H1 (cell line): ENCODE measurements at regions not wholly inside any gene's neighbourhood (a gene's known extent, or its start where the extent isn't known, plus 50 kb on each side); places are given as distances from the start of the nearest gene placed in this dataset.

ENCODE experiments used
- CTCF ChIA-PET: fragments of 300-600 bp; sonication (Branson Sonifier 250); formaldehyde crosslinking; loops from one replicate; lab custom pipeline; 2021; ENCODE audit not compliant: partially characterized antibody; lab: Charles Lee
- POLR2A ChIA-PET: fragments of 300-600 bp; sonication (Branson Sonifier 250); formaldehyde crosslinking; loops from one replicate; lab custom pipeline; 2021; ENCODE audit warnings: inconsistent platforms; ENCODE audit not compliant: partially characterized antibody; lab: Charles Lee
- DNase-seq, 2 experiments: peaks; one replicate each; pipeline versions ENCODE4 v3.0.0 to v3.0.0-alpha.2; 2010 to 2022; ENCODE audit warnings: low spot score in 2 of 2, low read depth in 1 of 2, mixed read lengths in 1 of 2
- FAIRE-seq: peaks from 2 replicates; lab custom pipeline; 2011; peaks lifted over from hg19 to GRCh38; lab: Jason Lieb, UNC
- H2AFZ ChIP-seq: 2 replicates; pipeline ENCODE4 v1.8.1; 2012; ENCODE audit warnings: low read length, inconsistent platforms
- H2AK5ac ChIP-seq: 2 replicates; pipeline ENCODE4 v1.6.1; 2013; ENCODE audit warnings: low read depth, low read length
- H2BK120ac ChIP-seq: replicated peaks from 2 replicates; pipeline ENCODE3; 2013; ENCODE audit warnings: low read depth, low read length, inconsistent platforms
- H2BK12ac ChIP-seq: 2 replicates; pipeline ENCODE4 v1.6.1; 2013; ENCODE audit warnings: low read depth, low read length
- H2BK15ac ChIP-seq: 2 replicates; pipeline ENCODE4 v1.6.1; 2013; ENCODE audit warnings: low read length
- H2BK20ac ChIP-seq: 2 replicates; pipeline ENCODE4 v1.6.1; 2013; ENCODE audit warnings: low read length
- H2BK5ac ChIP-seq: 2 replicates; pipeline ENCODE4 v1.6.1; 2013; ENCODE audit warnings: low read depth, low read length
- H3K14ac ChIP-seq: 2 replicates; pipeline ENCODE4 v1.6.1; 2013; ENCODE audit warnings: inconsistent platforms; ENCODE audit not compliant: insufficient read length
- H3K18ac ChIP-seq: 2 replicates; pipeline ENCODE4 v1.6.1; 2013; ENCODE audit warnings: low read length; ENCODE audit errors: extremely low read depth
- H3K23ac ChIP-seq: 2 replicates; pipeline ENCODE4 v1.6.1; 2013; ENCODE audit warnings: inconsistent platforms; ENCODE audit not compliant: insufficient read length
- H3K23me2 ChIP-seq: 2 replicates; pipeline ENCODE4 v1.6.1; 2013; ENCODE audit warnings: low read depth, low read length
- H3K27ac ChIP-seq: 2 replicates; pipeline ENCODE4 v1.6.1; 2011; ENCODE audit warnings: low read depth, low read length, inconsistent platforms
- H3K27me3 ChIP-seq, 4 experiments: replicated peaks in 1 of 4; 1 replicate in 1 of 4; 2 replicates in 3 of 4; pipeline versions ENCODE4 v1.6.1 to v1.8.1; 2011 to 2013; ENCODE audit warnings: low read length in 3 of 4, mild to moderate bottlenecking in 3 of 4, inconsistent platforms in 2 of 4, mixed read lengths in 2 of 4, moderate library complexity in 1 of 4; ENCODE audit not compliant: control insufficient read depth in 3 of 4, insufficient read depth in 3 of 4; ENCODE audit errors: extremely low read depth in 1 of 4
- H3K36me3 ChIP-seq, 4 experiments: 2 replicates each; pipeline versions ENCODE4 v1.6.1 to v1.8.1; 2011 to 2013; ENCODE audit warnings: mild to moderate bottlenecking in 4 of 4, low read length in 3 of 4, moderate library complexity in 2 of 4, control low read depth in 1 of 4, inconsistent platforms in 1 of 4; ENCODE audit not compliant: insufficient read depth in 4 of 4, control insufficient read depth in 2 of 4
- H3K4ac ChIP-seq: replicated peaks from 2 replicates; pipeline ENCODE3; 2013; ENCODE audit warnings: low read length, low read depth, mixed read lengths, inconsistent platforms; ENCODE audit not compliant: insufficient read length
- H3K4me1 ChIP-seq, 4 experiments: replicated peaks in 1 of 4; 1 replicate in 1 of 4; 2 replicates in 3 of 4; pipeline versions ENCODE4 v1.6.1 to v1.8.1; 2011 to 2013; ENCODE audit warnings: low read length in 3 of 4, inconsistent platforms in 2 of 4, mixed read lengths in 1 of 4; ENCODE audit not compliant: insufficient read depth in 4 of 4, control insufficient read depth in 3 of 4
- H3K4me2 ChIP-seq, 2 experiments: 2 replicates each; pipeline versions ENCODE4 v1.6.1 to v1.8.1; 2011 to 2013; ENCODE audit warnings: low read depth in 2 of 2, low read length in 2 of 2, control low read depth in 1 of 2, inconsistent platforms in 1 of 2, mild to moderate bottlenecking in 1 of 2; ENCODE audit not compliant: insufficient read depth in 1 of 2
- H3K4me3 ChIP-seq, 4 experiments: fragments of 200-600, 300-600 bp in 1 of 4; sonication (generic), shearing (Covaris generic), sonication (Bioruptor Twin) in 1 of 4; 2 replicates each; pipeline versions ENCODE4 v1.5.1 to v1.8.1; 2011 to 2016; ENCODE audit warnings: low read length in 4 of 4, low read depth in 3 of 4, control low read depth in 2 of 4, inconsistent platforms in 2 of 4, mild to moderate bottlenecking in 2 of 4, mixed read lengths in 1 of 4, moderate library complexity in 1 of 4; ENCODE audit not compliant: insufficient read depth in 2 of 4; ENCODE audit errors: extremely low read depth in 1 of 4
- H3K56ac ChIP-seq: replicated peaks from 2 replicates; pipeline ENCODE3; 2013; ENCODE audit warnings: low read depth, mild to moderate bottlenecking, mixed read lengths, low read length, inconsistent platforms; ENCODE audit not compliant: insufficient read length
- H3K79me1 ChIP-seq: 2 replicates; pipeline ENCODE4 v1.6.1; 2013; ENCODE audit warnings: low read depth, low read length, control low read depth
- H3K79me2 ChIP-seq, 2 experiments: 2 replicates each; pipeline versions ENCODE4 v1.6.1 to v1.8.1; 2012 to 2013; ENCODE audit warnings: low read length in 2 of 2, mild to moderate bottlenecking in 2 of 2, inconsistent platforms in 1 of 2; ENCODE audit not compliant: insufficient read depth in 2 of 2, control insufficient read depth in 1 of 2
- H3K9ac ChIP-seq, 4 experiments: replicated peaks in 1 of 4; 1 replicate in 1 of 4; 2 replicates in 3 of 4; pipeline versions ENCODE4 v1.6.1 to v1.8.1; 2011 to 2013; ENCODE audit warnings: low read depth in 3 of 4, low read length in 3 of 4, control low read depth in 2 of 4, mild to moderate bottlenecking in 2 of 4, moderate library complexity in 2 of 4, inconsistent platforms in 1 of 4; ENCODE audit errors: extremely low read depth in 1 of 4
- H3K9me3 ChIP-seq, 2 experiments: 2 replicates each; pipeline versions ENCODE4 v1.6.1 to v1.8.1; 2012 to 2013; ENCODE audit warnings: mild to moderate bottlenecking in 2 of 2, moderate library complexity in 2 of 2, control low read depth in 1 of 2, inconsistent platforms in 1 of 2, low read depth in 1 of 2, low read length in 1 of 2, mixed read lengths in 1 of 2; ENCODE audit not compliant: insufficient read depth in 2 of 2
- H4K20me1 ChIP-seq, 2 experiments: replicated peaks in 1 of 2; 2 replicates each; pipeline versions ENCODE3 to v1.8.1; 2011 to 2013; ENCODE audit warnings: inconsistent platforms in 2 of 2, low read length in 2 of 2, mild to moderate bottlenecking in 1 of 2; ENCODE audit not compliant: insufficient read depth in 2 of 2, control insufficient read depth in 1 of 2
- H4K5ac ChIP-seq: 2 replicates; pipeline ENCODE4 v1.6.1; 2013; ENCODE audit warnings: low read length, low read depth, mixed read lengths, inconsistent platforms; ENCODE audit not compliant: insufficient read length
- H4K8ac ChIP-seq: 2 replicates; pipeline ENCODE4 v1.8.0; 2013; ENCODE audit warnings: mild to moderate bottlenecking, moderate library complexity, low read length, inconsistent platforms; ENCODE audit not compliant: insufficient read depth; ENCODE audit errors: extremely low read depth
- H4K91ac ChIP-seq: replicated peaks from 2 replicates; pipeline ENCODE3; 2013; ENCODE audit warnings: low read length, mixed read lengths, inconsistent platforms; ENCODE audit not compliant: insufficient read length
- WGBS, 2 experiments: shearing (Covaris generic) in 1 of 2; methylation state at CpG; one replicate each; pipeline versions ENCODE4 v1.1.6 to v1.1.7; 2013 to 2015; ENCODE audit warnings: low lambda C conversion rate in 2 of 2, mixed read lengths in 2 of 2, inconsistent platforms in 1 of 2, low coverage in 1 of 2, missing lambda C conversion rate in 1 of 2; ENCODE audit not compliant: insufficient replicate concordance in 2 of 2, insufficient coverage in 1 of 2, insufficient read length in 1 of 2; ENCODE audit errors: extremely low coverage in 1 of 2, missing lambda C conversion rate in 1 of 2; 5-methylcytosine and 5-hydroxymethylcytosine counted together

- peak; percentile 88 for FAIRE-seq
Observed at GRCh38 chr7:142357953-142358520, 100.2 kb upstream of the PRSS58 start.

More at GRCh38 chr7:142357953-142358520, 100.2 kb upstream of the PRSS58 start:
- Histone ChIP-seq H2BK15ac (no peak overlapping the region), H3K79me2 (no peaks in the 10 kb centered on the region), H3K4ac (no peak overlapping the region), H3K9me3 (peaks cover 0 to 10% of the 10 kb centered on the region in 2 experiments; a peak in 2 of 4 replicates), H2AFZ (peak overlapping the region; percentile 96), H3K23ac (no peak overlapping the region), H2AK5ac (no peak overlapping the region), H3K14ac (no peak overlapping the region), H3K4me2 (peak overlapping the region; percentile 5 to 9; a peak in 2 of 4 replicates), H3K4me3 (no peak overlapping the region), H4K20me1 (no peaks in the 10 kb centered on the region), H2BK20ac (no peak overlapping the region), H4K91ac (peak overlapping the region; percentile 36), H3K36me3 (no peaks in the 10 kb centered on the region), H2BK12ac (no peak overlapping the region), H3K27me3 (no peaks in the 10 kb centered on the region), H3K27ac (no peak overlapping the region), H3K9ac (no peak overlapping the region), H3K4me1 (peaks cover 5 to 13% (median 9%) of the 10 kb centered on the region in 4 experiments; a peak in 5 of 7 replicates), H4K5ac (no peak overlapping the region), H2BK5ac (peak overlapping the region; percentile 73; the same call in 1 of the 2 replicates), H4K8ac (no peak overlapping the region), H2BK120ac (no peak overlapping the region), H3K79me1 (no peaks in the 10 kb centered on the region), H3K56ac (no peak overlapping the region), H3K23me2 (no peaks in the 10 kb centered on the region), H3K18ac (peak overlapping the region; percentile 36; the same call in 1 of the 2 replicates)
- WGBS, 2 experiments: 41% methylated on average over 2 of the region's 2 CpGs; no CpG with 5 or more reads in 1 of the 2 experiments
- ChIA-PET CTCF (interaction anchor here (0.7 to 21.2 kb wide), 25 partner anchors 8 to 425 kb away, joined by 3 to 337 read pairs (median 6); no protein-coding TSS in a partner anchor), POLR2A (no interaction called here)
- DNase-seq: peak in 1 of 2 experiments; percentile 56
